Activated CD4-positive, CD25-positive, alpha-beta regulatory T cell (primary cell): ENCODE measurements at regions not wholly inside any gene's neighbourhood (a gene's known extent, or its start where the extent isn't known, plus 50 kb on each side); places are given as distances from the start of the nearest gene placed in this dataset.
"Not testable (repeated sequence)": the region's sequence is repeated elsewhere in the genome, so short reads cannot be mapped to it uniquely, and the experiment has no call there.

Experiments used
- DNase-seq, 4 experiments: peaks; one replicate each; lab custom pipeline; 2025; lab: John Stamatoyannopoulos, UW

DNA sequence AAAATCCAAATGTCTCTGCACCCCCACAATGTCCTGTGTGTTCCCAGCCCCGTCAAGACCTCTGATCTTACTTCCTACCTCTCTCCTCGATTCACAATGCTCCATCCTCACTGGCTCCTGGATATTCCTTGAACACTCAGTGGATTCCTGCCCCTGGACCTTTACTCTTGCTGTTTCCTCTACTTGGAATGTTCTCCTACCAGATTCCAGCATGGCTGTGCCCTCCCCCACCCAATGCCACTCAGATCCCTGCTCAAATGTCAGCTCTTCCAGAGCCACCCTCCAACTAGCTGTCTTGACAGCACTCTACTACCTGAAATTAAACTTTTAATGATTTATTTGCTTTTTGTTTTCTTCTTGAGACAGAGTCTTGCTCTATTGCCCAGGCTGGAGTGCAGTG, 107.4 kb downstream of the KLF5 start:
- DNase-seq: no peak

DNA sequence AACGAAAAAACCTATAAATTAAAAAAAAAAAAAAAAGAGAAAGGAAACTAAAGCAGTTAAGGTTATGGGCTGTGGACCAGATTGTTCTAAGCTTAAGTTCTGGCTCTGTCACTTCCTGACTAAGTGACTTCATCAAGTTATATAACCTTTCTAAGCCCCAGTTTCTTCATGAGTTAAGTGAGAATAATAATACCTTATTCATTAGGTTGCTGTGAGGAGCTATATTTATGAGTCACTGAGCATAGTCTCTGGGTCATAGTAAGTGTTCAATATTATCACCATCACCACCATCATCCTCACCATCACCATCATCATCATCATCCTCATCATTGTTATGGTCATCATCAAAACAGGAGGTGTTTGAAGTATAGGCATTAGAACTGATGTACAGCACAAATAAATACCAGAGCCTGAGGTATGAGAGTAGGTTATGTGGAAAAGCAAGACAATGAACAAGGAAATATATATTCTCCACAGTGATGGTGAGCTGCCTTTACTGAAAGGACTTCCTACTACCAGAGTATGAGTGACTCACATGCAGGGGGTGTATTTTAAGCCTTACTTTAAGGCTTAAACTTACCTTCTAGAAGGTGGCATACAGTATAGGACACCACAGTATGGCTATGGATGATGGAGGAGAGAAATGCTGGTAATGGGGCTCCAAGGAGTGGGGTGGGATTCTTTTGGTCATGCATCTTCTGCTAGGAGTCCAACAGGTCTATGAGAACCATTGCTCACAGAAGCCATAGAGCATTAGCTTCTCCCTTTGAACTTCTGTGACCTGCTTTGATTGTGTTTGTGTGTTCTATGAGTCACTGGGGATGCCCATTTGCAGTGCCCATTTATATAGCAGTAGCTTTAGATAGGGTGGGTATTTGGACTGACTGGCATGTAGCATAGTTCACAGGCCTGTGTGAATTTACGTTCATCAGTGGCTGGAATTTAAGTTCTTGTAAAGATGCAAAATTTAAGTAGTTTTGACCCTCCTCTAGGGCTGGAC, 104.4 kb downstream of the KLF5 start:
- DNase-seq: no peak

DNA sequence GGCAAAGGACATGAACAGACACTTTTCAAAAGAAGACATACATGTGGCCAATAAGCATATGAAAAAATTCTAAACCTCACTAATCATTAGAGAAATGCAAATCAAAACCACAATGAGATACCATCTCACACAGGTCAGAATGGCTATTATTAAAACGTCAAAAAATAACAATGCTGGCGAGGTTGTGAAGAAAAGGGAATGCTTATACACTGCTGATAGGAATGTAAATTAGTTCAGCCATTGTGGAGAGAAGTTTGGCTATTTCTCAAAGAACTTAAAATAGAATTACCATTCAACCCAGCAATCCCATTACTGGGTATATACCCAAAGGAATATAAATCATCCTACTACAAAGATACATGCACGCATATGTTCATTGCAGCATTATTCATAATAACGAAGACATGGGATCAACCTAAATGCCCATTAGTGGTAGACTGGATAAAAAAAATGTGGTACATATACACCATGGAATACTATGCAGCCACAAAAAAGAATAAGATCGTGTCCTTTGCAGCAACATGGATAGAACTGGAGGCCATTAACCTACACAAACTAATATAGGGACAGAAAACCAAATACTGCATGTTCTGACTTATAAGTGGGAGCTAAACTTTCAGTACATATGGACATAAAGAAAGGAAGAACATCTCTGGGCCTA, 101.7 kb downstream of the KLF5 start:
- not testable (repeated sequence) for DNase-seq

DNA sequence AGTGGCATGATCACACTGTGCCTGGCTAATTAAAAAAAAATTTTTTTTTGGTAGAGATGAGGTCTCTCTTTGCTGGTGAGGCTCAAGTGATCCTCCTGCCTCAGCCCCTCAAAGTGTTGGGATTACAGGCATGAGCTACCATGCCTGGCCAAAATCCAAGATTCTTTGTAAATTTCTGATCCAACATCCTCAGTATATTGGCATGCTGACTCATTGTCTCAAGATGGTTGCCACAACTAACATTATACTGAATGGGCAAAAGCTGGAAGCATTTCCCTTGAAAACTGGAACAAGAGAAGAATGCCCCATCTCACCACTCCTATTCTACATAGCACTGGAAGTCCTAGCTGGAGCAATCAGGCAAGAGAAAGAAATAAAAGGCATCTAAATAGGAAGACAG, 100.0 kb downstream of the KLF5 start:
- no peak for DNase-seq

DNA sequence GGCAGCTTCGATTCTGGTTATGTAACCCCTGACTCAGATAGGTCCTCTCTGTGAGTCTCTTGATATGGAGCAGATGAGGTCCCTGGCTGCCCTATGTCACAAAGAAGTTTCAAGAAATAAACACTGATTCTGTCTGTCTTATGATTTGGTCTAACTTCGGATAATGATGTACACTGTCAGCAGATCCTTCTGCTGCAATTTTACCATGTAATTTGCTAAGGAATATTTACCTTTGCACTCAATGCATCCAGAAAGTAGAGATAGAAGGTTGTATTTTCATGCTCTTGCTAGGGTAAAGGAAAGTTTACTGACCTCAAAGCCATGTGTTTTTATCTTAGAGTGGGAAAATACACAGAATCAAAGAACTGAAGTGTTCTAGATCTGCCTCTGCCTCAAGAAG, 98.2 kb downstream of the KLF5 start:
- no peak for DNase-seq

DNA sequence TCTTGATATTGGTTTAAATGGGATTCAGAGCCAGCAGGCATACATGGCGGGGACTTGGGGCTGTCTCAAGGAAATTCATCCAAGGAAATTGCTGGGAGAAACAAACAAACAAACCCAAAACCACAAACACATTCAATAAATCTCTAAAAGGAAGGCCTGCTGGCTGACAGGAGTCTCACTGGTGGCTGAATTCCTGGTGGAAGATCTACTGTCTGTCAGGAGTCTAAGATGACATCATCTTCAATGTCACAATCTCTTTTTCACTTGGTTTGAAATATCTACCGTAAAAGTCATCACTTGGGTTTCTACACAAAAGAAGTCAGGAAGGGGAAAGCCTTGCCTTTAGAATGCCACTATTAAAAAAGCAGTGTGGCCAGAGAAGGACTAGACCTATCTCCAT, 87.9 kb downstream of the KLF5 start:
- DNase-seq: no peak

DNA sequence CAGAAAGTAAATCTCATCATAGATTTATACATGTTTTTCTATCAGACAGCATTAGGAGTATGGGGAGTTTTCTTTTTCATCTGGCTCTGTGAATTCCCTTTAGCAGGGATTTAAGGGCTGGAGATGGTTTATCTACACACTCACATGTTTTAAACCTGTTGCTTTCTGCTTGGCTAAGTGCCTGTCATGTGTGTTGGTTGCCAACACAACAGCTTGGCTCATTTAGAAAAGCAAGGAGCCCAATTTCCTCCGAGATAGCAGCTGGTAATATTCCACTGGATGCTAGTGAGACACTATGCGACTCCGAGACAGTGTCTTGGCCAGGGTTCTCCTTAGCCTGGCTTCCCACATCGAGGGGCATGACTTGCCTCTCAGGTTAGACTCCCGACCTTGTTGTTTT, 83.3 kb downstream of the KLF5 start:
- no peak for DNase-seq

DNA sequence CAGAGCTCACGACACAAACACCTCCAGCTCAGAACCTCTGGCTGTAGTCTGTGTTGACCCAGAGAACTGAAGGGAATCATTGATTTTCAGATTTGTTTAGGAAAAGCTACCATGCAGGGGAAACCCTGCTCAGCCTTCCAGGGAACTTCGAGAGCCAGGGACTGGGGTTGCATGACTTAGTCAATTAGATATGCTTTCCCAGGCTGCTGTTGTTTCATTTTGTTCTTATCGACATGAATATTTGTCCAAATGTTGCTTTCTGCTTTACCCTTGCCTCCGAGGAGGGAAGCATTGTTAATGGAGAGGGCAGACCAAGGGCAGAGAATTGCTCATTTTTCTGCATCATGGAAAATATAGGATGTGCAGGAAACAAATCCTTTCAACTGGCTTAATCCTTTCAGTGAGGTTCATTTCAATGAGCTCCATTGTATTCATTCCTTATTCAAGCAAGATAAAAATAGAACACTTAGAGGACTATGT, 82.5 kb downstream of the KLF5 start:
- DNase-seq: no peak

DNA sequence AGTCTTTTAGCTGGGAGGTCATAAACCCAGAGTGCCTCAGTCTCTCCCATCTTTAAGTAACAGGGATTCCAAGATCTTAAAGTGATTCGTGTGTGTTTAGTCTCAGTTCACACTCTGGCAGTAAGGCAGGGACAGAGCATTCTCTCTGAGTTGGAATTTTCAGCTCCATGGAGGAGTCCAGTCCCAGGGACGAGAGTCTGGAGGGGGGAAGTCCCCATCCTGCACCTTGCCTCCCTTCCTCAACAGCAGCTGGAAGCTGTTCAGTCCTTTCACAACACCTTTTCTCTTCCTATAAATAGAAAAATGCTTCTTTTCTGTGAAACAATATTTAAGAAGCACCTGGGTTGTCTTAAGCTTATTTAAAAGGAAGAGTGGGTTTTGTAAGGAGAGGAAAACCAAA, 82.0 kb downstream of the KLF5 start:
- DNase-seq: no peak

DNA sequence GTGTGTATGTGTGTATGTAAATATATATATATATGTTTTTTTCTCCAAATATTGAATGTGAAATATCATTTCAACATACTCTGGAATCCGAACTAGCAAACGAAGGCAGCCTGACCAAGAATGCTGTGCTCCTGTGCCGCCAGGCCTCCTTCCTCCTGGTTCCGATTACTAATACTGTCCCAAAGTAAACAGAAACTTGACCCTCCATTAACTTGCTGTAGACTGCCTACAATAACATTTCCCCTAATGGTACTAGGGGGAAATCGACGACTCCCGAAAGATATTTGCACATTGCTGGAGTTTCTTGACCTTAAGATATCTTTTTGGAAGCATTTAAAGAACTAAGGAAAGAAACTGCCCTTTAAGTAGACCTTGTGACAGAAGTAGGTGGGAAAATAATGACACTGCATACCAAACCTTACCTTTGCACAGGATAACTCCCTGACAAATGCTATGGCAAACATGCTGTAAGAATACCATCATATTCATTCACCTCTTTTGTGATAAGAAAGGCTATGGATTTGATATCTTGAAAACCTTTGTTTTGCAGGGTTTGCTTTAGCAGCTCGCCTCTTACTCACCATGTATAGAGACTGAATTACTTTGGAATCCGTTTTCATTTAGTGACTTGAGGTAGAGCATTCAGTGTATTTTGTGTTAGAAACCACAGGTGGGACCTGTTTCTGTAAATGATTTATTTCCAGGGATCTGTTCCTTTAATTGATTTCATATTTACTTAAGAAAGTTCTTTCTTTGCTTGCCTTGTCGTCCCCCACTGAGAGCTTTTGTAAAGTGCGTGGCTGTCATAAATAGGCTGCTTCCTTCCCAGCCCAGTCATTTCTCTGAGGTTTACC, 80.1 kb downstream of the KLF5 start:
- DNase-seq: no peak

DNA sequence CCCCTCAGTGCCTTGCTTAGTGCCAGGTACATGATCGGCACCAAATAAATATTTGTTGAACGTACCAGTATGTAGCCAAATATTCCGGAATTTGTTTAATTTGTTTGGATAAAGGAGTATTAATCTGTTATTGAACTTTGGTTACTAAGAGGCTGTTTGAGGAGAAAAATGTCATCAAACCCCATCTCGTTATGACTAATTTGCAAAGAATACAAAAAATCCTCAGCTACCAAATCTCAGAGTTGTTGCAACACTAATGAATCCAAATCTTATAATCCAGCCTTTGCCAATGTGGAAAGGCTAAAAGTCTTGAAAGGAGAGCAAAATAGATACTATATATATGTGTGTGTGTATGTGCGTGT, 79.5 kb downstream of the KLF5 start:
- no peak for DNase-seq

DNA sequence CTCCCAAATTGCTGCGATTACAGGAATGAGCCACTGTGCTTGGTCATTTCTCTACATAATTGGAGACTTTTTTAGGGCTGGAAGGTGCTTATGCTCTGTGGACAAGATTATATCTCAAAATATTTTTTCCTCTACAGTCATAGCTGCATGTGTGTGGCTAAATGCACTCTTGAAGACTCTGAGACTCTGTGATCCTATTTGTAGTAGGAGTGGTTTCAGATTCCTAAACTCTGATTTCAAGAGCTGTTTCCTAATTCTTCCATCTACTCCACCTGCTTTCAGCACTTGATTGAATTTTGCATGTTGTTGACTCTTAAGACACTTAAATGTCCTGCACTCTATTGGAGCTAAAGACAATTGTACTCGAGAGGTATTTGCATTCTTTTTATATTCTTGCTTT, 78.0 kb downstream of the KLF5 start:
- DNase-seq: no peak

DNA sequence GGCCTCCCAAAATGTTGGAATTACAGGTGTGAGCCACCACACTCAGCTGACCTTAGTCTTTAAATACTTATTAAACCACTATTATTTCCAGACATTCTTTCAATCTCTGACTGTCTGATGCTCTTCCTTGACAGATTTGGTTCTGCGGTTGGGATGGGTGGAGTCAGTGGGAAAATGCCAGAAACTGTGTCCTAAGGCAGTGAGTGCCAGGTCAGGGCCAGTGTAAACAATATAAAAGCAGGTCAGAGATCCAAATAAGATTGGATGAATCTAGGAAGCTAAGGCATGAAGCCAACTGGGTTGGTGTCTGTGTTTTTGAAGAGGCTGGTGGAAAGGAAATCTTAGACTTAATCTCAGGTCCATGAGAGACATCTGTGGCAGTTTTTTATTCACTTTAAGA, 74.7 kb downstream of the KLF5 start:
- no peak for DNase-seq

DNA sequence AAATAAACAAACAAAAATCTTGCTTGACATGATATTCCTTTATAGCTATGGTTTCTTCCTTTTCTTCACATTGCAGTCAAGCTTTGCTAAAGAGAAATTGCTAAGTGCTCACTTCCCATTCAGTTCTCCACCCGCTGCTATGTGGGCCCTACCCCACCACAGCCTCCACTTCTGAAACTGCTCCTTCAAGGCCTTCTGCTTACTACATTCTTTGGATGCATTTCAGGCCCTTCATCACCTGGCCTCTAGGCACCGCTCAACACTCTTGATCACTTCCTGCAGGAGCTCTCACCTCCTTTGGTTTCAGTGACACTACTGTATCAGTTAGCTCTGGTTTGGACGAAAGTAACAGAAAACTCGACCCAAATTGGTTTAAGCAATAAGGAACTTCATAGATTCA, 72.4 kb downstream of the KLF5 start:
- DNase-seq: no peak

DNA sequence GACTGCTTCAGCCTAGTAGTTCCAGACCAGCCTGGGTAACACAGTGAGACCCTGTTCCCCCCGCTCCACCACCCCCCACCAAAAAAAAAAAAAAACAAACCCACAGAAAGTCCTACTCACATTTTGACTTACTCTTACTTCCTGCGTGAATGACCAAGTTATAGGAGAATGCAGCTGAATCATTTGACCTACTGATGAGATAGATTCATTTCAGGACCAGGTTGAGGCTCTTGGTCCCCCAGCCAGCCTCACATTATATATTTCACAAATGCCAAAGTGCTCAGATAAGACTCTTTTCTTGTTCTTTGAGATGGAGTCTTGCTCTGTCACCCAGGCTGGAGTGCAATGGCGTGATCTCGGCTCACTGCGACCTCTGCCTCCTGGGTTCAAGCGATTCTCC, 70.2 kb downstream of the KLF5 start:
- no peak for DNase-seq
